MM.1S (cell line): ENCODE measurements at regions not wholly inside any gene's neighbourhood (a gene's known extent, or its start where the extent isn't known, plus 50 kb on each side); places are given as distances from the start of the nearest gene placed in this dataset.

Experiments
- CTCF ChIP-seq: fragments of 300-600 bp; sonication (generic); IDR thresholded peaks from 2 replicates; pipeline ENCODE4 v1.5.1; 2016; ENCODE audit warnings: antibody characterized with exemption, low read length, mixed read lengths
- EZH2phosphoT487 ChIP-seq: fragments of 300-600 bp; sonication (generic); IDR thresholded peaks from 2 replicates; pipeline ENCODE4 v1.6.1; 2018; ENCODE audit warnings: antibody characterized with exemption, low read length

- no peak for TF ChIP-seq CTCF
- TF ChIP-seq EZH2phosphoT487 = no peak
These were observed 219.8 kb upstream of the TOPAZ1 start for GRCh38 chr3:44021651-44022594.
